LNCaP clone FGC (cell line): ENCODE measurements at regions not wholly inside any gene's neighbourhood (a gene's known extent, or its start where the extent isn't known, plus 50 kb on each side); places are given as distances from the start of the nearest gene placed in this dataset.
"Not testable (repeated sequence)": the region's sequence is repeated elsewhere in the genome, so short reads cannot be mapped to it uniquely, and the experiment has no call there.

Source experiments
- DNase-seq: peaks from one replicate; pipeline ENCODE4 v3.0.0-alpha.2; 2011; ENCODE audit warnings: low read depth
- H3K4me3 ChIP-seq: 2 replicates; pipeline ENCODE4 v1.5.1; 2011; ENCODE audit warnings: mild to moderate bottlenecking, low read depth, low read length, control low read depth
- TF ChIP-seq, protein P1 (sequence below): IDR thresholded peaks from 2 replicates; pipeline ENCODE4 v1.5.1; 2012; ENCODE audit warnings: mild to moderate bottlenecking; ENCODE audit not compliant: control insufficient read depth, insufficient read depth; ENCODE audit errors: extremely low read depth

DNA sequence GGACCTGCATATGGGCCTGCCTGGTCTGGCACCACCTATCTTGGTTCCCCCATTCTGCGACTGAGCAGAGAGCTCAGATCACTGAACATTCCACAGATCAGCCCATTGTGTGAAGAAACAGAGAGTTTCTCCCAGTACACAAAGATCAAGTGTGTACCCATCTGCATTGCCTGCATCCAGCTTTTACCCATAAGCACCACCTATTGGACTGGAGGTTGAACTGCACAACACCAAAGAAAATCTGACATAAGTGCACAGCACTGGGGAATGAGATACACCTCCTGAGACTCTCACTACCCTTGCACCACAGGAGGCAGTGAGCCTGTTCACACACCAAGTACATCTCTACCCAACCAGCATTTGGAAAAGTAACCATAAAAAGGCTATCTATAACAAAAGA, 362.6 kb upstream of the CLEC14A start:
- DNase-seq: no peak
- no peak overlapping the region for H3K4me3 ChIP-seq
- TF ChIP-seq, protein P1, sequence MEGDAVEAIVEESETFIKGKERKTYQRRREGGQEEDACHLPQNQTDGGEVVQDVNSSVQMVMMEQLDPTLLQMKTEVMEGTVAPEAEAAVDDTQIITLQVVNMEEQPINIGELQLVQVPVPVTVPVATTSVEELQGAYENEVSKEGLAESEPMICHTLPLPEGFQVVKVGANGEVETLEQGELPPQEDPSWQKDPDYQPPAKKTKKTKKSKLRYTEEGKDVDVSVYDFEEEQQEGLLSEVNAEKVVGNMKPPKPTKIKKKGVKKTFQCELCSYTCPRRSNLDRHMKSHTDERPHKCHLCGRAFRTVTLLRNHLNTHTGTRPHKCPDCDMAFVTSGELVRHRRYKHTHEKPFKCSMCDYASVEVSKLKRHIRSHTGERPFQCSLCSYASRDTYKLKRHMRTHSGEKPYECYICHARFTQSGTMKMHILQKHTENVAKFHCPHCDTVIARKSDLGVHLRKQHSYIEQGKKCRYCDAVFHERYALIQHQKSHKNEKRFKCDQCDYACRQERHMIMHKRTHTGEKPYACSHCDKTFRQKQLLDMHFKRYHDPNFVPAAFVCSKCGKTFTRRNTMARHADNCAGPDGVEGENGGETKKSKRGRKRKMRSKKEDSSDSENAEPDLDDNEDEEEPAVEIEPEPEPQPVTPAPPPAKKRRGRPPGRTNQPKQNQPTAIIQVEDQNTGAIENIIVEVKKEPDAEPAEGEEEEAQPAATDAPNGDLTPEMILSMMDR: no peak

DNA sequence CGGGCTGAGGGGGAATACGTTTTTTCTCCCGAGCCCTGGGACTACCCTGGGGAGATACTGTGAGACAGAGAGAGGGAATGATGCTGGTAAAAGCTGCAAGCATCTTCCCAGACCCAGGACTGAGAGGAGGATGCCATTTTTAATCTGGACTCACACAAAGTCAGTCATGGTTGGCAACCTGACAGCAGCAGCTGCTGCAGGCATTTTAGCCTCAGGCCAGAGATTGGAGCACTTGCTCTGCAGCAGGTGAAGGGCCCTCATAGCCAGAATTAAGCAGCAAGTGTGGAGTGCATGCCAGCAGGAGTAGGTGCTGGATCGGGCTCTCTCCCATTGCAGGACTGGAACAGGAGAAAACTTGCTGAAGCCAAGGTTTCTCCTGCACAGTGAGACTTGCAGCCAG, 361.1 kb upstream of the CLEC14A start:
- DNase-seq: no peak
- TF ChIP-seq, protein P1: no peak
- H3K4me3 ChIP-seq: no peak overlapping the region

DNA sequence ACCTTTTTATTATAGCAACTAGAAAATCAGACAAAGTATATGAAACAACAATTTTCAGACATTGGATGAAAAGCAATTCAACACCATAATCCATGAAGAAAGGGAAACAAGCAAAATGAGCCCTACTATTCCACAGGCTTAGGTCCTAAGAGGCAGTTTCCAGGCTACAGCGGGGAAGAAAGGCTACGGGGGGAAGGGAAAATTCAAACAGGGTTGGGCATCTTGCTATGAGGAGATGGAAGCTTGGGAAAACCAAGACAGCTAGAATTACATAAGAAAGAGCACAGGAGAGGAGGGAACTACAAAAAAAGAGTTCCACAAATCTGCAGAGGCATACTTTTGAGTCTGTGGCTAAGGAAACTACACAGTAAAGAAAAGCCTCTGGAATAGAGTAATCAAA, 356.0 kb upstream of the CLEC14A start:
- no peak overlapping the region for H3K4me3 ChIP-seq
- DNase-seq: no peak
- TF ChIP-seq, protein P1: no peak

DNA sequence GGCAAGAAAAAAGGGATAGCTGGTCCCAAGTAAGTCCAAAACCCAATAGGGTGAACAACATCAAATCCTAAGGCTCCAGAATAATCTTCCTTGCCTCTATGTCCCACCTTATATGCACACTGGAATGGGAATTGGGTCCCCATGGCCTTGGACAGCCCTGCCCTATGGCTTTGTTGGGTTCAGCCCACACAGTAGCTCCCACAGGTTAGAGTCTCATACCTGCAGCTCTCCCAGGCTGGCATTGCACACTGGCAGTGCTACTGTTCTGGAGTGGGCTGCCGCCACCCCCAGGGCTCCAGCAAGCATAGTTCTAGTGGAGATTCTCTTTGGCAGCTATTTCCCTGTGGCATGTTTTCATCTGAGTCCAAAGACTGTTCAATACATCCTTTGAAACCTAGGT, 352.4 kb upstream of the CLEC14A start:
- H3K4me3 ChIP-seq: no peak overlapping the region
- TF ChIP-seq, protein P1: no peak
- no peak for DNase-seq

DNA sequence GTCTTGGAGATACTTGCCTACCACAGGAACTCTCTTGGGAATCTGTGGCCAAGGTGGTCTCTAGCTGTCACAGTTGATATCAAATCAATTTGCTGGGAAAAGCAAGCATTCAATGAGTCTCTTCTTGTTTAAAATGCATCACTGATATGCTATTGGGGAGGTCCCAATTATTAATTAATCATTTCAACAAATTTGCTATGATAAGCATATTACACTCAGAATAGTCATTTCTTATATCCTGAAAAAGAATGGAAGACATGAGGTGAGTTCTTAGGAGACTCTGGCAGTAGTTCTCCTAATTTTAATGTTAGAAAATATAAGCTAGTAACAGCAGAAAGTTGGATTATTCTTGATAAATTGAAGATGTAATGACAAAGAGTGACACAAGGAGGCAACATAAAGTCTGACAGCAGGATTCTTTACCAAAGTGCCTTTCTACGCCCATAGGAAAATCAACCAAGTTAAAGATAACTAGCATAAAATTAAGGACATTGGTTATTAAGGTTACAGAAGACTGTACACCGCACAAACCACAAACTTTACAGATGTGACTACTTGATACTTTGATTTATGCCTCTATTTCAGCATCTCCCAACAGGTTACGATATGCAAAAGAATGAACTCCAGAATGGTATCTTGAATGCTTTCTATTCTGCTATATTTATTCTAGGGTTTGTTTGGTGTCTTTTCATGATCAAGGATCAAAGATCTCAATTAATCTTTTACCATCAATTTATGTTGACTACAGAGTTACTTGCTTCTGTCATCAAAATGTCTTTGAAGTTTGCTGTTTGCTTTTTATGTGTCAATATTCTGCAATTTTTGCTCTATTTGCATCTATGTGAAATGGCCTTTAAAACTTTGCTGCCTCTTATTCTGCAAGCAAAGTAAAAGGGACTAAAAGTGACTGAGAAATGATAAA, 349.6 kb upstream of the CLEC14A start:
- no peak overlapping the region for H3K4me3 ChIP-seq
- TF ChIP-seq, protein P1: peak; percentile 24; the same call in 1 of the 2 replicates
- no peak for DNase-seq

DNA sequence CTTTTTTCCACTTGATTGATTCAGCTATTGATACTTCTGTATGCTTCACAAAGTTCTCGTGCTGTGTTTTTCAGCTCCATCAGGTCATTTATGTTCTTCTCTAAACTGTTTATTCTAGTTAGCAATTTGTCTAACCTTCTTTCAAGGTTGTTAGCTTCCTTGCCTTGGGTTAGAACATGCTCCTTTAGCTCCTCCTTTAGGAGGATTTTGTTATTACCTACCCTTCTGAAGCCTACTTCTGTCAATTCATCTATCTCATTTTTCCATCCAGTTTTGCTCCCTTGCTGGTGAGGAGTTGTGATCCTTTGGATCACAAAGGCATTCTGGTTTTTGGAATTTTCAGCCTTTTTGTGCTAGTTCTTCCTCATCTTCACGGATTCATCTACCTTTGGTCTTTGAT, 344.7 kb upstream of the CLEC14A start:
- peak; percentile 35 for DNase-seq
- H3K4me3 ChIP-seq: not testable (repeated sequence)
- TF ChIP-seq, protein P1: peak; percentile 55
